CD4-positive, CD25-positive, alpha-beta regulatory T cell (primary cell): ENCODE measurements at regions not wholly inside any gene's neighbourhood (a gene's known extent, or its start where the extent isn't known, plus 50 kb on each side); places are given as distances from the start of the nearest gene placed in this dataset.

Experiments used
- ATAC-seq, 2 donors: fragments of 150-1000 bp; cut with Tn5 transposase; one replicate each; pipeline ENCODE4 v1.10.0; 2021; ENCODE audit warnings: low read depth in 2 of 2, moderate number of reproducible peaks in 2 of 2, moderate library complexity in 1 of 2
- DNase-seq, 3 donors: peaks; one replicate each; pipeline versions ENCODE4 v3.0.0 to v3.0.0-alpha.2; 2012 to 2022; ENCODE audit warnings: mixed read lengths in 1 of 3
- H3K27ac ChIP-seq: one replicate; pipeline ENCODE4 v1.7.0; 2013; ENCODE audit warnings: mild to moderate bottlenecking, low read length; ENCODE audit not compliant: insufficient read depth, poor library complexity, severe bottlenecking
- H3K27me3 ChIP-seq: one replicate; pipeline ENCODE4 v1.7.0; 2013; ENCODE audit warnings: low read length; ENCODE audit not compliant: control insufficient read depth, insufficient read depth
- H3K36me3 ChIP-seq: one replicate; pipeline ENCODE4 v1.7.0; 2013; ENCODE audit warnings: mild to moderate bottlenecking, low read length, moderate library complexity; ENCODE audit not compliant: control insufficient read depth, insufficient read depth
- H3K4me1 ChIP-seq: 2 replicates; pipeline ENCODE4 v1.7.0; 2013; ENCODE audit warnings: mild to moderate bottlenecking, low read length; ENCODE audit not compliant: insufficient read depth, control insufficient read depth, poor library complexity, severe bottlenecking
- H3K4me3 ChIP-seq: one replicate; pipeline ENCODE4 v1.7.0; 2013; ENCODE audit warnings: low read depth, mild to moderate bottlenecking, low read length, moderate library complexity
- H3K9me3 ChIP-seq, 2 experiments: 1 replicate in 1 of 2; 2 replicates in 1 of 2; pipeline ENCODE4 v1.7.0; 2013; ENCODE audit warnings: low read length in 2 of 2, mild to moderate bottlenecking in 1 of 2, moderate library complexity in 1 of 2; ENCODE audit not compliant: control insufficient read depth in 2 of 2
- H3K27ac Mint-ChIP-seq, 3 donors: one replicate each; pipeline ENCODE4 v1.8.0; 2020 to 2022; ENCODE audit warnings: mild to moderate bottlenecking in 3 of 3, mixed read lengths in 3 of 3, moderate library complexity in 2 of 3
- H3K27me3 Mint-ChIP-seq: one replicate; pipeline ENCODE4 v1.8.0; 2022; ENCODE audit warnings: mild to moderate bottlenecking, mixed read lengths
- H3K36me3 Mint-ChIP-seq: one replicate; pipeline ENCODE4 v1.8.0; 2020; ENCODE audit warnings: mixed read lengths
- H3K4me1 Mint-ChIP-seq, 4 donors: one replicate each; pipeline ENCODE4 v1.8.0; 2020 to 2022; ENCODE audit warnings: mixed read lengths in 4 of 4, mild to moderate bottlenecking in 1 of 4
- H3K4me3 Mint-ChIP-seq, 4 donors: one replicate each; pipeline ENCODE4 v1.8.0; 2020 to 2022; ENCODE audit warnings: mild to moderate bottlenecking in 4 of 4, mixed read lengths in 4 of 4, moderate library complexity in 3 of 4
- H3K9me3 Mint-ChIP-seq, 7 donors: one replicate each; pipeline ENCODE4 v1.8.0; 2020 to 2022; ENCODE audit warnings: mixed read lengths in 7 of 7, mild to moderate bottlenecking in 3 of 7, moderate library complexity in 2 of 7

- H3K4me1 Mint-ChIP-seq = no peaks in the 10 kb centered on the region
- Histone ChIP-seq H3K27ac (no peak overlapping the region), H3K36me3 (no peaks in the 10 kb centered on the region), H3K4me1 (no peaks in the 10 kb centered on the region), H3K9me3 (no peaks in the 10 kb centered on the region), H3K27me3 (no peaks in the 10 kb centered on the region), H3K4me3 (no peak overlapping the region)
- no peak overlapping the region for H3K27ac Mint-ChIP-seq
- DNase-seq = no peak
- no peaks in the 10 kb centered on the region for H3K36me3 Mint-ChIP-seq
- H3K27me3 Mint-ChIP-seq = peaks cover 8% of the 10 kb centered on the region
- H3K9me3 Mint-ChIP-seq = peaks cover 0 to 7% (median 0%) of the 10 kb centered on the region in 7 donors
- no peak overlapping the region for H3K4me3 Mint-ChIP-seq
- no peak for ATAC-seq
These were observed 128.6 kb downstream of the MSTN start for GRCh38 chr2:189933911-189934399.

GRCh38 chr2:189933041-189933440 is 129.5 kb downstream of the MSTN start:
- Histone ChIP-seq H3K9me3 (no peaks in the 10 kb centered on the region), H3K27ac (no peak overlapping the region), H3K27me3 (no peaks in the 10 kb centered on the region), H3K36me3 (no peaks in the 10 kb centered on the region), H3K4me1 (no peaks in the 10 kb centered on the region), H3K4me3 (no peak overlapping the region)
- H3K4me3 Mint-ChIP-seq = no peak overlapping the region
- ATAC-seq (no peak), DNase-seq (no peak)
- no peak overlapping the region for H3K27ac Mint-ChIP-seq
- H3K27me3 Mint-ChIP-seq = peaks cover 8% of the 10 kb centered on the region
- H3K9me3 Mint-ChIP-seq = peaks cover 0 to 5% (median 0%) of the 10 kb centered on the region in 7 donors
- H3K4me1 Mint-ChIP-seq = no peaks in the 10 kb centered on the region
- H3K36me3 Mint-ChIP-seq = no peaks in the 10 kb centered on the region

- Mint-ChIP-seq H3K9me3 (peaks cover 0 to 8% (median 0%) of the 10 kb centered on the region in 7 donors), H3K4me3 (no peak overlapping the region), H3K27ac (no peak overlapping the region), H3K36me3 (no peaks in the 10 kb centered on the region), H3K4me1 (no peaks in the 10 kb centered on the region), H3K27me3 (peaks cover 8% of the 10 kb centered on the region)
- Histone ChIP-seq H3K36me3 (no peaks in the 10 kb centered on the region), H3K27ac (no peak overlapping the region), H3K9me3 (no peaks in the 10 kb centered on the region), H3K4me1 (no peaks in the 10 kb centered on the region), H3K4me3 (no peak overlapping the region), H3K27me3 (no peaks in the 10 kb centered on the region)
- ATAC-seq (no peak), DNase-seq (no peak)
These were observed 134.7 kb downstream of the MSTN start for GRCh38 chr2:189927823-189928222.
